ENCODE measurements at regions not wholly inside any gene's neighbourhood (a gene's known extent, or its start where the extent isn't known, plus 50 kb on each side); places are given as distances from the start of the nearest gene placed in this dataset.
"Not testable (repeated sequence)": the region's sequence is repeated elsewhere in the genome, so short reads cannot be mapped to it uniquely, and the experiment has no call there.

- not testable (repeated sequence) for H3K4me1 ChIP-seq (ENCODE audit: control insufficient read depth, insufficient read depth, low read length); H3K9ac ChIP-seq (ENCODE audit: low read length in 2 of 2); H3K4me3 ChIP-seq (ENCODE audit: low read length in 2 of 2); H3K27ac ChIP-seq (ENCODE audit: low read length); H3K9me3 ChIP-seq (ENCODE audit: control insufficient read depth in 2 of 2, low read length in 2 of 2); H3K27me3 ChIP-seq (ENCODE audit: control insufficient read depth in 1 of 2, insufficient read depth in 2 of 2, low read length in 2 of 2); H3K36me3 ChIP-seq (ENCODE audit: control insufficient read depth in 2 of 2, insufficient read depth in 2 of 2, low read length in 2 of 2)
Measured at GRCh38 chr1:219077767-219078166, 95.9 kb upstream of the LYPLAL1 start.

GRCh38 chr1:219081943-219082925, 91.4 kb upstream of the LYPLAL1 start:
- H3K36me3 ChIP-seq (ENCODE audit: control insufficient read depth in 2 of 2, insufficient read depth in 2 of 2, low read length in 2 of 2): no peaks in the 10 kb centered on the region
- H3K4me1 ChIP-seq (ENCODE audit: control insufficient read depth, insufficient read depth, low read length): no peaks in the 10 kb centered on the region
- H3K27me3 ChIP-seq (ENCODE audit: control insufficient read depth in 1 of 2, insufficient read depth in 2 of 2, low read length in 2 of 2): no peaks in the 10 kb centered on the region
- no peak overlapping the region for H3K27ac ChIP-seq (ENCODE audit: low read length)
- H3K4me3 ChIP-seq (ENCODE audit: low read length in 2 of 2): no peak overlapping the region
- H3K9ac ChIP-seq (ENCODE audit: low read length in 2 of 2): no peak overlapping the region
- H3K9me3 ChIP-seq (ENCODE audit: control insufficient read depth in 2 of 2, low read length in 2 of 2): no peaks in the 10 kb centered on the region

GRCh38 chr1:219083631-219084030, 90.0 kb upstream of the LYPLAL1 start:
- Histone ChIP-seq H3K9me3 (ENCODE audit: control insufficient read depth in 2 of 2, low read length in 2 of 2) (no peaks in the 10 kb centered on the region), H3K27ac (ENCODE audit: low read length) (no peak overlapping the region), H3K4me1 (ENCODE audit: control insufficient read depth, insufficient read depth, low read length) (no peaks in the 10 kb centered on the region), H3K9ac (ENCODE audit: low read length in 2 of 2) (no peak overlapping the region), H3K27me3 (ENCODE audit: control insufficient read depth in 1 of 2, insufficient read depth in 2 of 2, low read length in 2 of 2) (no peaks in the 10 kb centered on the region), H3K4me3 (ENCODE audit: low read length in 2 of 2) (no peak overlapping the region), H3K36me3 (ENCODE audit: control insufficient read depth in 2 of 2, insufficient read depth in 2 of 2, low read length in 2 of 2) (no peaks in the 10 kb centered on the region)

GRCh38 chr1:219085082-219085481, 88.6 kb upstream of the LYPLAL1 start:
- no peak overlapping the region for H3K9ac ChIP-seq (ENCODE audit: low read length in 2 of 2)
- H3K27ac ChIP-seq (ENCODE audit: low read length): no peak overlapping the region
- H3K36me3 ChIP-seq (ENCODE audit: control insufficient read depth in 2 of 2, insufficient read depth in 2 of 2, low read length in 2 of 2): no peaks in the 10 kb centered on the region
- H3K4me3 ChIP-seq (ENCODE audit: low read length in 2 of 2): no peak overlapping the region
- H3K4me1 ChIP-seq (ENCODE audit: control insufficient read depth, insufficient read depth, low read length): no peaks in the 10 kb centered on the region
- H3K9me3 ChIP-seq (ENCODE audit: control insufficient read depth in 2 of 2, low read length in 2 of 2): no peaks in the 10 kb centered on the region
- no peaks in the 10 kb centered on the region for H3K27me3 ChIP-seq (ENCODE audit: control insufficient read depth in 1 of 2, insufficient read depth in 2 of 2, low read length in 2 of 2)

GRCh38 chr1:219085988-219086387, 87.7 kb upstream of the LYPLAL1 start:
- H3K36me3 ChIP-seq (ENCODE audit: control insufficient read depth in 2 of 2, insufficient read depth in 2 of 2, low read length in 2 of 2): no peaks in the 10 kb centered on the region
- no peaks in the 10 kb centered on the region for H3K9me3 ChIP-seq (ENCODE audit: control insufficient read depth in 2 of 2, low read length in 2 of 2)
- no peak overlapping the region for H3K9ac ChIP-seq (ENCODE audit: low read length in 2 of 2)

GRCh38 chr1:219086956-219087469, 86.7 kb upstream of the LYPLAL1 start:
- no peak overlapping the region for H3K27ac ChIP-seq (ENCODE audit: low read length)
- no peak overlapping the region for H3K9ac ChIP-seq (ENCODE audit: low read length in 2 of 2)
- no peaks in the 10 kb centered on the region for H3K4me1 ChIP-seq (ENCODE audit: control insufficient read depth, insufficient read depth, low read length)
- no peaks in the 10 kb centered on the region for H3K36me3 ChIP-seq (ENCODE audit: control insufficient read depth in 2 of 2, insufficient read depth in 2 of 2, low read length in 2 of 2)
- no peak overlapping the region for H3K4me3 ChIP-seq (ENCODE audit: low read length in 2 of 2)
- H3K9me3 ChIP-seq (ENCODE audit: control insufficient read depth in 2 of 2, low read length in 2 of 2): no peaks in the 10 kb centered on the region
- no peaks in the 10 kb centered on the region for H3K27me3 ChIP-seq (ENCODE audit: control insufficient read depth in 1 of 2, insufficient read depth in 2 of 2, low read length in 2 of 2)

More at GRCh38 chr1:219085988-219086387, 87.7 kb upstream of the LYPLAL1 start:
- H3K27me3 ChIP-seq (ENCODE audit: control insufficient read depth in 1 of 2, insufficient read depth in 2 of 2, low read length in 2 of 2): no peaks in the 10 kb centered on the region
- no peak overlapping the region for H3K27ac ChIP-seq (ENCODE audit: low read length)
- H3K4me1 ChIP-seq (ENCODE audit: control insufficient read depth, insufficient read depth, low read length): no peaks in the 10 kb centered on the region
- no peak overlapping the region for H3K4me3 ChIP-seq (ENCODE audit: low read length in 2 of 2)

GRCh38 chr1:219088778-219089557, 84.7 kb upstream of the LYPLAL1 start:
- H3K4me1 ChIP-seq (ENCODE audit: control insufficient read depth, insufficient read depth, low read length): no peaks in the 10 kb centered on the region
- H3K4me3 ChIP-seq (ENCODE audit: low read length in 2 of 2): no peak overlapping the region
- no peaks in the 10 kb centered on the region for H3K9me3 ChIP-seq (ENCODE audit: control insufficient read depth in 2 of 2, low read length in 2 of 2)
- no peaks in the 10 kb centered on the region for H3K36me3 ChIP-seq (ENCODE audit: control insufficient read depth in 2 of 2, insufficient read depth in 2 of 2, low read length in 2 of 2)
- H3K27me3 ChIP-seq (ENCODE audit: control insufficient read depth in 1 of 2, insufficient read depth in 2 of 2, low read length in 2 of 2): no peaks in the 10 kb centered on the region
- no peak overlapping the region for H3K27ac ChIP-seq (ENCODE audit: low read length)
- no peak overlapping the region for H3K9ac ChIP-seq (ENCODE audit: low read length in 2 of 2)

- no peaks in the 10 kb centered on the region for H3K36me3 ChIP-seq (ENCODE audit: control insufficient read depth in 2 of 2, insufficient read depth in 2 of 2, low read length in 2 of 2)
- no peak overlapping the region for H3K27ac ChIP-seq (ENCODE audit: low read length)
- no peaks in the 10 kb centered on the region for H3K9me3 ChIP-seq (ENCODE audit: control insufficient read depth in 2 of 2, low read length in 2 of 2)
- no peaks in the 10 kb centered on the region for H3K4me1 ChIP-seq (ENCODE audit: control insufficient read depth, insufficient read depth, low read length)
- no peaks in the 10 kb centered on the region for H3K27me3 ChIP-seq (ENCODE audit: control insufficient read depth in 1 of 2, insufficient read depth in 2 of 2, low read length in 2 of 2)
- H3K9ac ChIP-seq (ENCODE audit: low read length in 2 of 2): no peak overlapping the region
- H3K4me3 ChIP-seq (ENCODE audit: low read length in 2 of 2): no peak overlapping the region
Measured at GRCh38 chr1:219090607-219091006, 83.1 kb upstream of the LYPLAL1 start.

- H3K9ac ChIP-seq (ENCODE audit: low read length in 2 of 2): no peak overlapping the region
- H3K4me1 ChIP-seq (ENCODE audit: control insufficient read depth, insufficient read depth, low read length): no peaks in the 10 kb centered on the region
- H3K27ac ChIP-seq (ENCODE audit: low read length): no peak overlapping the region
- H3K36me3 ChIP-seq (ENCODE audit: control insufficient read depth in 2 of 2, insufficient read depth in 2 of 2, low read length in 2 of 2): no peaks in the 10 kb centered on the region
- H3K4me3 ChIP-seq (ENCODE audit: low read length in 2 of 2): no peak overlapping the region
- H3K9me3 ChIP-seq (ENCODE audit: control insufficient read depth in 2 of 2, low read length in 2 of 2): no peaks in the 10 kb centered on the region
- H3K27me3 ChIP-seq (ENCODE audit: control insufficient read depth in 1 of 2, insufficient read depth in 2 of 2, low read length in 2 of 2): no peaks in the 10 kb centered on the region
Measured at GRCh38 chr1:219092206-219092605, 81.5 kb upstream of the LYPLAL1 start.

GRCh38 chr1:219099307-219099706, 74.4 kb upstream of the LYPLAL1 start:
- Histone ChIP-seq H3K9ac (ENCODE audit: low read length in 2 of 2) (no peak overlapping the region), H3K4me1 (ENCODE audit: control insufficient read depth, insufficient read depth, low read length) (no peaks in the 10 kb centered on the region), H3K36me3 (ENCODE audit: control insufficient read depth in 2 of 2, insufficient read depth in 2 of 2, low read length in 2 of 2) (no peaks in the 10 kb centered on the region), H3K27me3 (ENCODE audit: control insufficient read depth in 1 of 2, insufficient read depth in 2 of 2, low read length in 2 of 2) (no peaks in the 10 kb centered on the region), H3K4me3 (ENCODE audit: low read length in 2 of 2) (no peak overlapping the region), H3K9me3 (ENCODE audit: control insufficient read depth in 2 of 2, low read length in 2 of 2) (no peaks in the 10 kb centered on the region), H3K27ac (ENCODE audit: low read length) (no peak overlapping the region)

Data from stomach smooth muscle (tissue), 2 donors.